CD4-positive, alpha-beta T cell treated with Interleukin-17A for 1 hour (primary cell): ENCODE measurements at regions not wholly inside any gene's neighbourhood (a gene's known extent, or its start where the extent isn't known, plus 50 kb on each side); places are given as distances from the start of the nearest gene placed in this dataset.

ENCODE experiments used
- DNase-seq: peaks from one replicate; pipeline ENCODE4 v3.0.0-alpha.2; 2020

DNA sequence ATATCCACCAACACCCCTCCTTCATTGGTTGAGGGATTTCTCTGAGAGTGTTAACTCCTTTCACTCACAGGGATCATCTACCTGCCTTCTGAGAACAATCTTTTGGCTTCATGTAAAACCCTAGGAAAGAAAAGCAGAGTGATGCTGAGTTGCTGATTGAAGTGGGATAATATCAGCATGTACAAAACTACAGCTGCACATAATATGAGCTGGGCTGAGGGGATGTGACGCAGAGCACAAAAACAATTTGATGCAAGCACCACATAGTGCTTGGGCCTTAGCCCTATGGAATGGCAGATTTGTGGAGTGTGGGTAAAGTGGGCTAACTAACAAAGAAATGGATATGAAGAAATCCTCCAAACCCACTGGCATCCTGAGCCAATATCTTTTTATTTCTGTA lies 267.6 kb upstream of the KCNH8 start:
- DNase-seq, result no peak

DNA sequence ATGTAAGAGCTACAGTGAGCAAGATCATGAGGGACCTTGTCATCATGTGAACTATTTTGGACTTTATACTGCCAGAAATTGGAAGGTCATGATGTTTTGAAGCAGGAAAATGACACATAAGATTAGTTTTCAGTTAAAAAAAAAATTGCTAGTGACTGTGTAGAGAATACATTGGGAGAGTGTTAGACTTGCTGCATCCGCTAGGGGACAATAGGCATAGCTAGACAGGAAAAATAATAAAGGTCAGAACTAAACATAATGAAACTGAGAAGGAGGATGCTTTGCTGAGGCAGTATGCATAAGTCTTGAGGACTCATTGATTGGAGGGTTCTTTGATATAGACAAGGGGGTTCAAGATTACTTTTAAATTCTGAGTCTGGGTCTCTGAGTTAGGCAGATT lies 275.8 kb upstream of the KCNH8 start:
- DNase-seq, result no peak

DNA sequence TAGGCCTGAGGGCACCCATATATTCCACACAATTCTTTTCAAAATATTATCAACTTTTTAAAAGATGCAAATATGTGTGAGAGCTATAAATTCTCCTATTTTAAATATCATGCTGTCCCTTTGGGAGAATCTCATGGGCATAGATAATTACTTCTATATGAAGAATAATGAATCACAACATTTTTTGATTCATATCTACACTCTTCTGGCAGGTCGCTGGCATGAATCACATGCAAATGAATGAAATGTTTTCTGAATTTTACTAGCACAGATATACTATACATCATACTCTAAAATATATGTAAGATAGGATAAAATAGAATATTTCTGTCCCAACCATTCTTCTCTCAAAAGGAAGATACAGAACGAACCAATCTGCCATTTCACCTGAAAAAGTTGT lies 277.7 kb upstream of the KCNH8 start:
- DNase-seq, result no peak

DNA sequence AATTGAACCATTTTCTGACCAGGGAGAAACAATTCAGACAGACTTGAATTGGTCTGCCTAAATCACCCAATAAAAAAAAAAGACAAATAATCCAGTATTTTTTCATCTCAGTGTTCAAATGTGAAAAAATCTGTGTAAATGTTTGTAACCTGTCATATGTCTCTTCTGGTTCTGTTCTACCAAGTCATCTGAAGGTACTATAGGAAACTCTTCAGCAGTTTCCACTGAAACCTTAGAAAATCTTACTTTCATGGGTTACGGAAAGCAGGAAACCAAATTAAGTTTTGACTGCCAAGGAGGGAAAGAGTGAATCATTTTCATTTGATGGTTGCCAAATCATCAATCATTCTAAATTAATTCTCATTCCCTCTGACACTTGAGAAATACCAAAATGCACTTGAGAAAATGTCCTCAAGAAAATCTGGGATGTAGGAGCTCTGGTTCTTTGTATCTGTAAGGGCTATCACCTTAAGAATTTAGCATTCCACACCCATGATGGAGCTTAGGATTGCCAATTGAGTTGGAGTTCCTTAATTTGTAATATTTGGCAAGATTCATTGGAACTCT lies 278.2 kb upstream of the KCNH8 start:
- DNase-seq, result no peak

DNA sequence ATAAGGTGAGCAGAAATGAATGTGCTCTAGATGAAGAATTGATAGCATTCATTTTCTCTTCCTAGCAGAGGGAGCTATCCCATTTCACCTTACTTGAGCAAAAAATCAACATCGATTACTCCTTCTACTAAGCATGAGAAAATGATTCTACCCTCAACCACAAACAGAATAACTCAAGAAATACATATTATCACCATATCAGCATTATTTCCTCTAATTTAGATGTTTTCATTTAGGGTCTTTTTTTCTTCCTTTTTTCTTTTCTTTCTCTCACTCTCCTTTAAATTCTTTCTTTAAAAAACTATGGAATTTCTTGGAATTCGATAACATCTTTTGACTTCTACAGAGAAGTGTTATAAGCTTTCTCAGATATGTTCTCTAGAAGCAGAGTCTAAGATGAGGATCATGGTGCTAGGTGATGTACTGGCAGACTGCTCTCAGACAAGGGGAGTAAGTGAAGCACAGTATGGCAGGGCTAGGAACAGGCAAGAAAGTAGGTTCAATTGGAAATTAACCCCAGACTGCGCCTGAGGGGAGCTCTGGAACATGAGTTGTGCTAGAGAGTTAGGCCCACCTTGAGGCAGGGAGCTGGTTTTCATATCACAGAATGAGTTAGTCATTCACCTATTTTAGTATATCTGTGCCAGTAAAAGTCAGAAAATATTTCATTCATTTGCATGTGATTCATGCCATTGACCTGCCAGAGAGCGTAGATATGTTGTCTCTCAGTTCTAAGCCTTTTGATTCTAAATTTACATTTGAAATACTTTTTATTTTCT lies 279.2 kb upstream of the KCNH8 start:
- DNase-seq, result no peak

DNA sequence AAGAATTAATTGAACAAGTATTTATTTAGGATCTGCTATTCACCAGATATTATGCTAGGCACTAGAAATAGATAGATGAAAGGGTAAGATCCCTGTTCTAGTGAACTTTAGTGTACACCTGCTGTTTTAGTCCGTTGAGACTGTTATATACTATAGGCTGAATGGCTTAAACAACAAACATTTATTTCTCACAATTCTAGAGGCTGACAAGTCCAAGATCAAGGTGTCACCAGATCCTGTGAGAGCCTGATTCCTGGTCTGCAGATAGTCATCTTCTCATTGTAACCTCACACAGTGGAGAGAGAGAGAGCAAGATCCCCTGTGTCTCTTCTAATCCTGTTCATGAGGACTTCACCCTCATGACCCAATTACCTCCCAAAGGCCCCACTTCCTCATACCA lies 281.4 kb upstream of the KCNH8 start:
- no peak for DNase-seq

DNA sequence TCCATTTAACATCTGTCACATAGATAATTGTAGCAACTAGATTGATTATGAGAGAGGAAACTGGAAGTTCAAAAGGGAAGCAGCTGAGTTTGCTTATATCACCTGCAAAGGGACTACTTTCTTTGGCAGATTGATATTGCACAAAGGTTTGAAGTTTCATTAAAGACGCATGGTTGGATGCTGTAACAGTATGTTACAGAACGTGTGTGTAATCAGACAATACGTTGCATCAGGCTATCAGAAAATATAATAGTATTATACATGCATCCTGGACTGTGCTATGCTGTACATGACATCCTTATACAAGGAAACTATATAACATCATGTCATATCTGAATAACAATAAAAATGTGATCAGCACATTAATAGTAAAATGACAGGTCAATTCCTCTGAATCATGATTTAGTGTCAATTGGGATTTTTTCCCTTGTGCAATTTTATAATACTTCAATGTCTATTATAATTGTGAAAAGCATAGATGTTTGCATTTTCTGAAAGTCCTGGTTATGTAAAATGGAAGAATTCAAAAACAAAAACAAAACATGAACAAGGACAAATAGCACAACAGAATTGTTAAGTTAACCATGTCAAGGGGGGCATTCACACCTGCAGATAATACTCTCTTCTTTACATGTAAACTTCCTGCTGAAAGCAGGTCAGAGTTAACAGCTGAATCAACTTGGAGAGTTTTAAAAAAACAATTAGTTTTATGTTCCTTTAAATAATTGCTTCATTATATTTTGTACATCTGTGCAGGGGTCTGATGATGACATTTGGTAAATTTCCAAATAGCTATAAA lies 283.2 kb upstream of the KCNH8 start:
- DNase-seq, result no peak

DNA sequence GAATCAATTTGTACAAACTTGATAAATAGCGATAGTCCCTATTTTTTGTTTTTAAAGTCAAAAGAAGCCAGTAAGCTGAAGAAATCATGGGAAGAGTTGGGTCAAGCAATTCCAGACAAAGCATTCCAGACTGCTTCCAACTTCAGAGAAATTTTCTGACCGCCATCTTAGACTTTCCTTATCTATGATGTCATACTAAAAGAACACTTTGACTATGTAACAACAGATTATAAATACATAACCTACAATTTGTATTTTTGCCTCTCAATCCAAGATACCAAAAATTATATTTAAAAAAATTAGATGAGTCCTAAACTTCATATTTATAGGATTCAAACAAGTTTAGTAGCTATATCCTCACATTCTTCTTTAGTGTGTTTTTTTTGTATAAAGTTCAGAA lies 286.2 kb upstream of the KCNH8 start:
- DNase-seq, result no peak

DNA sequence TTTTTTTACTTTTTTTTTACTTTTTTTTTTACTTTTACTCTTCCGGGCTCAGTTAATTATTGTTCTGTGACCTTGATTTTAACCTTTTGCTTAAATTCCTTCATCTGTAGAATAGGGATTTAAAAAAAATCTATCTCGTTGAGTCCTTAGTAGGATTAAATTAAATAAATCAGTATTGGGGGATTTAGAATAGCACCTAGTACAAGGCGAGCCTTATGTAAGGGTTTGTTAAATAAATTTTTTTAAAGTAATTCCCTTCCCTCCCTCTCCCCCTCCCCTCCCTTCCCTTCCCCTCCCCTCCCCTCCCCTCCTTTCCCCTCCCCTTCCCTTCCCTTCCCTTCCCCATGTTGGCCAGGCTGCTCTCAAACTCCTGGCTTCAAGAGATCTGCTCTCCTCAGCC lies 287.2 kb upstream of the KCNH8 start:
- DNase-seq, result no peak

DNA sequence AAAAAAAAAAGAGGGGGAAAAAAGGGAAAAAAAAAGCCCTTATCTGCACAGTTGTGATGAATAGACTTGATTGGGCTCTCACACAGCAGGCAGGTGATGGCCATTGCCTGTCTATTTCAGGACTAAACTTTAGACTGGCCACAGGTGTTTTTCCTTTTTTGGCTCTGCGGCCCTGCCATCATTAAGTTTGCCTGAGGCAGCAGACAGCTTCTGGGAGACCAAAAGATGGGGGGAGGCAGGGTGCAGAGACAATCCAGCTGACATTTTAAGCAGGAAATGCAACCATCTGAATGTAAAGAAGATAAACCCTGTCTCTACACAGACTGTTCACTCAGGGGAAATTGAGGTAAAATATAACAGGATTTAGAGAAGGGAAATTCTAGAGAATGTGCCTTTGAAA lies 295.0 kb upstream of the KCNH8 start:
- DNase-seq, result no peak

DNA sequence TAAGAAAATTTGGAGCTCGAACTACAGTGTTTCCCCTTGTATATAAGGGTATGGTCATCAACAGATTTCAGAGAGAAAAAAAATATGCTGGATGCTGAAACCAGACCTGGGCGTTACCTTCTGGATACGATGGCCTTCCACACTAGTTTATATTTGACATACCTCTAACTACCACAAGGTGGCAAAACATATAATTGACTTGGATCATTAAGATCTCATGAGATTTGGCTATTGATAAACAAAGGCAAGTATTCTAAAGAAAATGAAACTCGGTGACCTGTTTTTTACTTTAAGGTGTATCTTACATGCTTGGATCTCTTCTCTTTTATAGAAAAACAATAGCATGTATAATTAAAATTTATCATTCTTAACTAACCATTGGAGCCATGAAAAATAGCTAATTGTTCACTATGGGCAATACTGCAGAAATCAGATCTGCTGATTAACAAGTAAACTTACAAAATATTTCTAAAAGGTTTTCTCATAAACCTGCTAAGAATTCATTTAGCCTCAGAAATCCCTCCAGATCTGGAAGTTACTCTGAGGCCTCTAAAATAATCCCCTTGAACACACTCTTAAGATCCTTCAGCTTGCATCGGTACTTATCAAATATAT lies 300.6 kb upstream of the KCNH8 start:
- DNase-seq, result peak; percentile 16

DNA sequence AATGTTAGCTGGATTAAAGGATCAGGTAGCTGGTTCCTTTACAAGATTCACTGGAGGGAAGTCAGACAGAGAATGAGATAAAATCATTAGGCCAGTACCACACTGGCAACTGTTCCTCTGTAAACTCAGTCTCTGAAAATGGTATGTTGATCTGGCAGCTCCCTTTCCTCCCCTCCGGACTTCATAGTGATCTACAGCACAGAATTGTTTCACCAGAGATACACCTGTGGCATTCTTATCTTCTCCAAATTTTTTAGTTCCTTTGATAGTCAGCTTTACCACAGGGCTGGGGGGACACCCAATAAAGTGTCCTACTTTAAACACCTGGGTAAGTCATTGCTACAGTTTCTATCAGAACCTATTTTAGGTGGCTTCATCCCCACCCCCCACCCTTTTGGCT lies 304.3 kb upstream of the KCNH8 start:
- DNase-seq, result no peak

DNA sequence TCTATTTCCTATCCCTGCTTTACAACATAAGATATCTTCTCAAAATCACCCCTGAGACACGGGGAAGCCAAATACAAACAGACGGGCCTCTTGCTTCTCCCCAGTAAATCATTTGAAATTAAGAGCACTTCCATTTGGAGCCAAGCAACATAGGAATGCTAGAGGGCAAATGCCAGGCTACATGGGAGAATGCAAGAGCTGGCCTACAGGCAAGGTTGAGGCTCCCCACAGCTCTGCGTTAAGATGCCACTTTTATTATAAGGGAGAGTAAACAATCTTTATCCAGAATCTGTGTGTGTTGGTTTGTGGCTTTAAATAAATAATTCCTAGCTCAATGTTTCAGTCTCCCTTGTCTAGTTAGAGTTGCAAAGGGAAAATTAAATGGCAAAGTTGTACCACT lies 305.1 kb upstream of the KCNH8 start:
- DNase-seq, result no peak

DNA sequence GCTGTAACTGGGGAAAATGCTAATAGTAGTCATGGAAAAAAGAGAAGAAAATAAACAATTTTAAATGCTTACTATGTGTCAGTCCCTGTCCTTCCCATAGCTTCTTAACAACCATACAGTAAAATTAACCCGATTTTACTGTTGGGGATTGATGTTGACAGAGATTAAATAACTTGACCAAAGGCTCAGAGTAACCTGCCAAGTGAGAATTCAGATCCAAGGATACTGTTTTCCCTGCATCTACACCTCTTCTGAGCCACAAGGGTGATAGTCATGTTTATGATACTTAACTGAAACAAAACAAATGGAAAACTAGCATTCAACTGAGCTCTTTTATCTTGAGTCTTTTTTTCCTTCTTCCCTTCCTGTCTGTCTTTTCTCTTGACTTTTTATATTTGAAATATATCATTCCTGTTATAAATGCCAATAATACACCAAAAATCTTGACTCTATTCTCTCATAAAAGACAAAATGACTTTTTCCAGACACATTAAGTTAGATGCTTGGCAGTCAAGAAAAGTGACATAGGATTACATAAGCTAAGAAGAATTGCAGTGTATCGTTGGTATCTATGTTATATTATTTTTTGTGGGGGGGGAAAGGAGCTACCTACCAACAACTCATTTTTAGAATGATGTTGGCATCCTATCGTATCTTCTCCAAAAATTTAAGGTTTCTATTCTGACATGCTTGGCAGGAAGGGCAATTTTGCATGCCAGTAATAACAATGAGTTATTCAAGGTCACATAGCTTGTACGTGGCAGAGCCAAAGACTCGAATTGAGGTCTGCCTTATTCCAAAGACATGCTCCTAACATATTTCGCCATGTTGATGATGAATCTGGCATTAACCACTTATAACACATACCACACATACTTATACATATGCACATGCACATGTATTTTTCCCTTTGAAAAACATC lies 306.6 kb upstream of the KCNH8 start:
- DNase-seq, result no peak

DNA sequence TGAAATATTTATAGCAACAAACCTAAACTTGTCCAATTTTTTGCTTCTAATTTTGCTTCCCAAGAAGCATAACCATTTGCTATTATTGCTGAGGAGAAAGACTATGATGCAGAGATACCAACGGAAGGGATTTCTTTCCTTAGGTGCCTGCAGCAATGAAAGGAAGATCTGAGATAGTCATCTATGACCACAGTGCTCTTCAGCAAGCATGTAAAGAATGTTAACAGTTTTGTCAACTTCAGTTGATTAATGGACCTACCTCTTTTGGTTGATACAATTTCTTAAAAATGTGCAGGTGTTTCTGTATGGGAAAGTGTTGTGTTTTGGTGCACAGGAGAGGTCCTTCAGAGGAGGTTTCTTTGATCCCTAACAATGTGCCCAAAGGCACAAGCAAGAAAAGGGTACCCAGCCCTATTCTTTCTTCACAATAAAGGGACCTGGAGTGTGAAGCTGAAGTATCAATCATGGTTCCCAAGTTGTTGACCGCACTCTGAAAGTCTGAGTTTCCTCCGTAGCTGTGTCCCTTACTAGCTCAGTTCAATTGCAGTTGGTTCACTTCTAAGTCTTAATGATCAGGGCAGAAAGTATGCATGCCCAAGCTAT lies 307.7 kb upstream of the KCNH8 start:
- no peak for DNase-seq

DNA sequence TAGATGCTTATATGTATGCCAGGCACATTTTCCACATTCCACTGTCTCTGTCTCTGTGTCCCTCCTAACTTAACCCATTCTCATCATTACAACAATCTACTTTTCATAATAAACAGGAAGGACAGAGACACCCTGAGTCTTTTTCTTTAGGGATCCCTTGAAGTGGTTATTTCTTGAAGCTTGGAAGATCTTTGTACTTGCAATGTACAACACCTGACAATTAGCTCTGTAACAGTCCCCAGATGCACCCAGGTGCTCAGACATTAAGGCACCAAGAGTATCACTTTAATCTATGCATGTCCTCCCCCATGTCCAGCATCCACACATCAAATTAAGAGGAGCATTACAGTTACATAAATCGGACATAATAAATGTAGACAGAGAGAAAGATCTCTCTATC lies 309.6 kb upstream of the KCNH8 start:
- no peak for DNase-seq

DNA sequence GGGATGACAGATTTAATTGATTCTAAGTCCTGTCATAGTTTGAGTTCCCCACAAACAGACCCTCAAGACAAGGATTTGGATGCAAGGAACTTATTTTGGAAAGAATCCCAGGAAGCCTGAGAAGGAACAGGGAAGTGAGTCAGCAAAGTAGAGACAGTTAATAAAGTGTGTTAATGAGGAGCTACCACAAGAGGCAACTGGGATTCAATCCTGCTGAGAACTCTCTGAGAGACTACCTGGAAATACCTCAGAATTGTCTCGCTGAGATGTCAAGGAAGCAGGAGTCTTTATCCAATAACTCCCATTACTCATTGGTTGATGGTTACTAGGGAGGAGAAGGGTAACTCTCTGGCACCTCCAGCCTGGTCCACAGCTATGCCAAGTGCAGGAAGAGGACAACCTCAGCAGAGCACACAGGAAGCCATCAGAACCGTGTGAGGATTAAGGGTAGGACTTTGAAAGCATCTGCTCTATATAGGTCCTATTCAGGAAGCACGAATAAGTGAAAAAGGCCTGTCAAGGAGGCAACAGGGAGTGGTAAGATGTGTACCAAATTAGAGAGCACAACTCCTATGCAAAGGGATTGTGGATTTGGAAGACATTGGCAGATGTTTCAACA lies 311.1 kb upstream of the KCNH8 start:
- DNase-seq, result no peak

DNA sequence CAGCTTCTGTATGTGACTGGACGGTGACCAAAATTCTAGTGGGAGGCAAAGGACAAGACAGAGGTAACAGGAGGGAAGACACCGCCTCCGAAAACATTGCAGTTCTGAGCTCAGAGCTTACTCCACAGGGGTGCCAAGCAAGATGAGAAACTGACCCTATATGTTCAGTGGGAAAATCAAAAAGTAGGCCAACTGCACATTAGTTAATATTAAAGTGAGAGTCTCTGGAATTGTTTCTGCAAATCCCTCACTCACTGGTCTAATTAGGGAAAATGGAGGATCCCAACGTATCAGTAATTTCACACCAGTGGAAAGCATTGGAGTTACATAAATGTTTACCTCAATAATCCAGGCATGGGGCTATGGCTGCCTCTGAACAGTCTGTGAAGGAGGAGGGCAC lies 313.3 kb upstream of the KCNH8 start:
- DNase-seq, result no peak

DNA sequence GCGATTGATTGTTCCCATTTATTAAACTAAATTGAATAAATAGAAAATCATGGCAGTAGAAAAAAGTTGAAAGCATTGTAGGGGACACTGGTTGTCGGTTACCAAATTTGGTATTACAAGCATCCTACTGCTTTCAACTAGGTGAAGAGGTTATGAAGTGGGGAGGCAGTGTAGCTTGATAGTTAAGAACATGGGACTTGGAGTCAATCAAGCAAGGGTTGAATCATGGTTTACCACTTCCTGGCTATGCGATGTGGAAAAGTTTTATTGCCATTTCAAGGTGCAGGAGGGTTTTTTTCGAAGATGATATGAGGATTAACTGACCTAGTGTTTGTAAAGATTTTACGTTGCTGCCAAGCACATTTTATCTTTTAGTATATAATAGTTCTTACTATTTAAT lies 318.2 kb upstream of the KCNH8 start:
- DNase-seq, result no peak

DNA sequence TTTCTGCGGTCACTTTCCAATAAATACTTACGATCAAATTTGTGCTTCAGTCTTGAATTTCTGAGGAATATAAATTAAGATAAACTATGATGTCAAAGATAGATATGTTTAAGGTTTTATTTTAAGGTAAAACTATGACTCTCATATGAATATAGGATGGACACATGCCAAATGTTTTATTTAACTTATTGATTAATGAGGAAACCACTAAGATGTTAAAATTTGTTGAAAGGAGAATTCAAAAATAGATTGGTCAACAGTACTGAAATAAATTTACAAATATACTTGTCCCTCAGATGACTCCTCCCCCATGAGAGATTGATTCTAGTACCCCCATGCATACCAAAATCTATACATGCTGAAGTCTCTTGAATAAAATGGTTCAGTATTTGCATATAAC lies 319.7 kb upstream of the KCNH8 start:
- no peak for DNase-seq

DNA sequence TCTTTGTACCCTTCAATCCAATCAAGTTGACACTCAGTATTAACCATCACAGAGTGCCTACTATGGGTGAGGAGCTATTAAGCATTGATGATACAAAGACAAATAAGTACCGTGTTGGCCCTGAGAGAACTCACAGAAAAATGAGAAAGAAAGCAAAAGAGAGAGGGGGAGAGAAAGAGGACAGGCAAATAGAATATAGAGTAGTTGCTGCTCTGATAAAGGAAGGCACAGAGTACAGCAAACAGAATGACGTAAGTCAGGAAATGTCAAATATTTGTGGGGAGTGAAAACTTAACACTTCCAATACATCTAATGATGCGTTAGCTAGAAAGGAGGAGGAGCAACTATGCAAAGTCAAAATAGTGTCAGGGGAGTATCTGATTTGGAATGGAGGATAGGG lies 320.6 kb upstream of the KCNH8 start:
- no peak for DNase-seq

DNA sequence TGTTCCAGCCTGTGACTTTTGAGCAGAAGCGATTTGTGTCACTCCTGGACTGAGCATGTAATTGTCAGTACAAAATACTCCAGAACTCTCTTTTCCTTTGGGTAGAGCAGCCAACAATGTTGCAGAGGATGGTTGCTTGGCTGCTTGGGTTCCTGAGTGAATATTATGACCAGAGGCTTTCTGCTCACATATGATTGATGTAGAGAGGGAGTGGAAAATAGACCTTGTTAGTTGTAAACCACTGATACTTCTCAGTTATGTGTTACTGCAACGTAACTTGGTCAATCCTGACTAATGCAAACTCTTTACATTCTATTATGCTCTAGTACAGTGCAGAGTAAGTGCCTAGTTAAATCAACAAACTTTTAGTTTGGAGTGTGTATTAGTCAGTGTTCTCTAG lies 322.6 kb upstream of the KCNH8 start:
- no peak for DNase-seq
